HG03342 (cell line): ENCODE measurements at regions not wholly inside any gene's neighbourhood (a gene's known extent, or its start where the extent isn't known, plus 50 kb on each side); places are given as distances from the start of the nearest gene placed in this dataset.

Source experiments
- ATAC-seq: cut with Tn5 transposase; IDR thresholded peaks from one replicate; pipeline ENCODE4 v1.9.1; 2021; ENCODE audit warnings: mild to moderate bottlenecking, moderate library complexity; ENCODE audit not compliant: unreplicated experiment

GRCh38 chr2:107595749-107596148 lies 230.9 kb upstream of the RGPD4 start:
- ATAC-seq: no peak

GRCh38 chr2:107597507-107597906 lies 229.2 kb upstream of the RGPD4 start:
- ATAC-seq: no peak

GRCh38 chr2:107602801-107603200 lies 223.9 kb upstream of the RGPD4 start:
- no peak for ATAC-seq

GRCh38 chr2:107607054-107607453 lies 219.6 kb upstream of the RGPD4 start:
- ATAC-seq: no peak

- ATAC-seq: no peak
Measured at GRCh38 chr2:107607473-107607872, 219.2 kb upstream of the RGPD4 start.

GRCh38 chr2:107615039-107615438 lies 211.7 kb upstream of the RGPD4 start:
- ATAC-seq: no peak

GRCh38 chr2:107618769-107619168 lies 207.9 kb upstream of the RGPD4 start:
- ATAC-seq: no peak

- no peak for ATAC-seq
Measured at GRCh38 chr2:107621186-107622165, 205.2 kb upstream of the RGPD4 start.

GRCh38 chr2:107622741-107623310 lies 203.9 kb upstream of the RGPD4 start:
- no peak for ATAC-seq

- ATAC-seq: no peak
Measured at GRCh38 chr2:107625982-107626381, 200.7 kb upstream of the RGPD4 start.

GRCh38 chr2:107627164-107627563 lies 199.5 kb upstream of the RGPD4 start:
- no peak for ATAC-seq

- no peak for ATAC-seq
Measured at GRCh38 chr2:107627926-107628325, 198.8 kb upstream of the RGPD4 start.

- ATAC-seq: no peak
Measured at GRCh38 chr2:107633580-107634147, 193.0 kb upstream of the RGPD4 start.

- no peak for ATAC-seq
Measured at GRCh38 chr2:107634172-107634571, 192.5 kb upstream of the RGPD4 start.

GRCh38 chr2:107635883-107636282 lies 190.8 kb upstream of the RGPD4 start:
- no peak for ATAC-seq

GRCh38 chr2:107645586-107645985 lies 181.1 kb upstream of the RGPD4 start:
- no peak for ATAC-seq

- ATAC-seq: no peak
Measured at GRCh38 chr2:107648781-107649404, 177.8 kb upstream of the RGPD4 start.

- ATAC-seq: no peak
Measured at GRCh38 chr2:107657049-107657448, 169.6 kb upstream of the RGPD4 start.

- ATAC-seq: no peak
Measured at GRCh38 chr2:107663632-107664031, 163.1 kb upstream of the RGPD4 start.

- no peak for ATAC-seq
Measured at GRCh38 chr2:107669335-107669734, 157.4 kb upstream of the RGPD4 start.

- no peak for ATAC-seq
Measured at GRCh38 chr2:107681936-107682335, 144.8 kb upstream of the RGPD4 start.
